MG63 (cell line): ENCODE measurements at regions not wholly inside any gene's neighbourhood (a gene's known extent, or its start where the extent isn't known, plus 50 kb on each side); places are given as distances from the start of the nearest gene placed in this dataset.

Experiments used
- DNase-seq: peaks from one replicate; pipeline ENCODE4 v3.0.0-alpha.2; 2020
- H3K27me3 ChIP-seq: fragments of 250-450 bp; sonication (Bioruptor Pico); 2 replicates; pipeline ENCODE4 v1.5.1; 2020; ENCODE audit warnings: mild to moderate bottlenecking, moderate library complexity
- H3K36me3 ChIP-seq: fragments of 250-450 bp; sonication (Bioruptor Pico); 2 replicates; pipeline ENCODE4 v1.5.1; 2020; ENCODE audit warnings: mild to moderate bottlenecking, moderate library complexity
- H3K4me3 ChIP-seq: fragments of 250-450 bp; sonication (Bioruptor Pico); 2 replicates; pipeline ENCODE4 v1.5.1; 2020; ENCODE audit warnings: mild to moderate bottlenecking, moderate library complexity
- H3K9me3 ChIP-seq: fragments of 250-450 bp; sonication (Bioruptor Pico); 2 replicates; pipeline ENCODE4 v1.5.1; 2020; ENCODE audit warnings: mild to moderate bottlenecking, moderate library complexity

- Histone ChIP-seq H3K9me3 (no peaks in the 10 kb centered on the region), H3K36me3 (no peaks in the 10 kb centered on the region), H3K27me3 (no peaks in the 10 kb centered on the region), H3K4me3 (no peak overlapping the region)
- DNase-seq: no peak
Measured at GRCh38 chr13:102452836-102453235, 51.0 kb upstream of the FGF14 start.
